ENCODE measurements at regions not wholly inside any gene's neighbourhood (a gene's known extent, or its start where the extent isn't known, plus 50 kb on each side); places are given as distances from the start of the nearest gene placed in this dataset.
"Not testable (repeated sequence)": the region's sequence is repeated elsewhere in the genome, so short reads cannot be mapped to it uniquely, and the experiment has no call there.

DNA sequence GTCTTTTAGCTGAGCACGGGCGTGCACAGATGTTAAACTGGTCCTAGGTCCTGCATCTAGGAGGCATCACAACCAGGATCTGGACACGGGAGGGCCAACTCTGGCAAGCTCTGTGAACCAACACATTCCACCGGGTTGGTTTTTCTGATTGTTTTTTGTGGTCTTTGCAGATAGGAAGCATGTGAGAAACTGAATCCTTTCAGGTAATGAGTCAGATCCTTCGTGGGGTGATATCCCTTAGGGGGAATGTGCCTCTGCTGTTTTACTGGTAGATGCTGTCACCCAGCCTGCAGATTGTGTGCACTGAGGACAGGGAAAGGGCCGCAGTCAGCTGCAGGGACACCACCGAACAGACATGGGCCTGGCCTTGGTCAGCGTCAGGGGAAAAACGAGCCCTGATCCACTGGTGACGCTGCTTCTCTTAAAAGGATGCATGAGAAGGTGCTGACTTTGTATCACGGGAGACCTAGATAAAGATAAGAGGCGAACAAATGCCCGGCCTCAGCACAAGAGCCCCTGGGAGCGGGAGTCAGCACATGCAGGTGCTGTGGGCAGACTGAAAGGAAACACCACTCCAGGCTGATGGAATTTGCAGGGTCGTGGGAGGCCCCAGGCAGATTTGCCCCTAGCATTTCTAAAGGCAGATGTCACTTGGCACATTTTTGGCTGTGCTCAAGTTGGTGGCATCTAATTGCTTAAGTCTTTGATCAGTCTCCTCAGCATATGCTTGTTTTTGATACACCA, 51.1 kb downstream of the DOP1B start:
- H3K36me3 ChIP-seq (ENCODE audit: insufficient read depth) = no peaks in the 10 kb centered on the region
- 80% methylated on average over 15 of the region's 15 CpGs for WGBS
- no peak overlapping the region for H3K4me3 ChIP-seq (ENCODE audit: low read depth, low read length)
- H3K27ac ChIP-seq (ENCODE audit: low read depth) = no peak overlapping the region
- DNase-seq (ENCODE audit: extremely low spot score) = no peak
- H3K4me1 ChIP-seq (ENCODE audit: insufficient read depth) = no peaks in the 10 kb centered on the region

DNA sequence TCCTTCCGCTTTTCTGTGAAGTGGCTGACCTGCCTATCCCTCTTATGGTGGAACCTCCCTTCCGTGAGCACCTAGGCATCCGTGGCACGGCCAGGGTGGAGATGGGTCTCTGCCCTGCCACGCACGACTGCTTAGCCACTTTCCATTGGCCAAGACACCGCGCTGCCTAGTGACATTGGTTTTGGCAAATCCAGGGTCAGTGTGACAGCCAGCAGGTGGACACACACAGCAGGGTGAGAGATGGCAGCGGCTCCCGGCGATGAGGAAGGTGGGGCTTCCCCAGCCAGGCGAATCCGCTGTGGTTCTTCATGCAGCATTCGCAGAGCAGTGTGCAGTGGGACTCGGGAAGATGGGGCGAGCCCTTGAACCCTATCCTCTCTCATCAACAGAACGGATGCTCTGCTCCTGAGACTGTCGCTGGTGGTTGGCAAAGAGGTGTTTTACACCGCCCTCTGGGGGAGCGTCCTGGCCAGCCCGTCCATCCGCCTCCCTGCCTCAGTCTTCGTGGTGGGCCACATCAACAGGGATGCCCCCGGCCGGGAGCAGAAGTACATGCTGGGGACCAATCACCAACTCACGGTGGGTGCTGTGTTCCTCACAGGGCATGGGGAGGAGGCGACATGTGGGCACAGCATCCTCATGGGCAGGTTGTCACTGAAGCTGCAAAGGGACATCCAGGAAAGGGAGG, 51.8 kb downstream of the DOP1B start:
- Histone ChIP-seq H3K36me3 (ENCODE audit: insufficient read depth) (no peaks in the 10 kb centered on the region), H3K4me3 (ENCODE audit: low read depth, low read length) (no peak overlapping the region), H3K27ac (ENCODE audit: low read depth) (no peak overlapping the region), H3K4me1 (ENCODE audit: insufficient read depth) (no peaks in the 10 kb centered on the region)
- DNase-seq (ENCODE audit: extremely low spot score) = no peak
- WGBS = 91% methylated on average over 27 of the region's 27 CpGs

DNA sequence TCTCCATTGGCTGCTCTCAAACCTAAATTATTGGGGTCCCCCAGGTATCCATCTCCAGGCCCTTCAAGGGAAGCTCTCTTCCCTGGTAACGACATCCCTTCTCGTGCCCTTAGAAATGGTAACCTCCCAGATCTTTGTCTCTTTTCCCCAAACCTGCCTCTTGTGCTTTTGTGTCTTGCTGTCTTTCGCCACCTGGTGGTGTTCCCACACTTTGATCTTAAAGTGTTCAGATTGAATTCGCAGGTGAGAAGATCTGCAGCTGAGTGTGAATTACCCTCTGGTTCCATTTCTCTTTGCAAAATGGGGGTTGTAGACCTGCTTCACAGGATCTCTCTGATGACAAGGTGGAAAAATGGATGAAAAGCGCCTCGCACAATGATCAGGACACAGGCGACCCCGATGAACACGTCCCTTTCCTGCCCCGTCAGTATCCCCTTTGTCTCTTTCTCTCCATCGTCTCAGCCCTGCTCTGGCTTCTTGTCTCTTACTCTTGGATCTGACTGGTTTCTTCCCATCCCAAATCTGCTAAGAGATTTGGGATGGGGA, 53.1 kb downstream of the DOP1B start:
- DNase-seq (ENCODE audit: extremely low spot score) = no peak
- Histone ChIP-seq H3K4me1 (ENCODE audit: insufficient read depth) (no peaks in the 10 kb centered on the region), H3K4me3 (ENCODE audit: low read depth, low read length) (no peak overlapping the region), H3K36me3 (ENCODE audit: insufficient read depth) (no peaks in the 10 kb centered on the region), H3K27ac (ENCODE audit: low read depth) (no peak overlapping the region)
- WGBS = 78% methylated on average over 11 of the region's 11 CpGs

DNA sequence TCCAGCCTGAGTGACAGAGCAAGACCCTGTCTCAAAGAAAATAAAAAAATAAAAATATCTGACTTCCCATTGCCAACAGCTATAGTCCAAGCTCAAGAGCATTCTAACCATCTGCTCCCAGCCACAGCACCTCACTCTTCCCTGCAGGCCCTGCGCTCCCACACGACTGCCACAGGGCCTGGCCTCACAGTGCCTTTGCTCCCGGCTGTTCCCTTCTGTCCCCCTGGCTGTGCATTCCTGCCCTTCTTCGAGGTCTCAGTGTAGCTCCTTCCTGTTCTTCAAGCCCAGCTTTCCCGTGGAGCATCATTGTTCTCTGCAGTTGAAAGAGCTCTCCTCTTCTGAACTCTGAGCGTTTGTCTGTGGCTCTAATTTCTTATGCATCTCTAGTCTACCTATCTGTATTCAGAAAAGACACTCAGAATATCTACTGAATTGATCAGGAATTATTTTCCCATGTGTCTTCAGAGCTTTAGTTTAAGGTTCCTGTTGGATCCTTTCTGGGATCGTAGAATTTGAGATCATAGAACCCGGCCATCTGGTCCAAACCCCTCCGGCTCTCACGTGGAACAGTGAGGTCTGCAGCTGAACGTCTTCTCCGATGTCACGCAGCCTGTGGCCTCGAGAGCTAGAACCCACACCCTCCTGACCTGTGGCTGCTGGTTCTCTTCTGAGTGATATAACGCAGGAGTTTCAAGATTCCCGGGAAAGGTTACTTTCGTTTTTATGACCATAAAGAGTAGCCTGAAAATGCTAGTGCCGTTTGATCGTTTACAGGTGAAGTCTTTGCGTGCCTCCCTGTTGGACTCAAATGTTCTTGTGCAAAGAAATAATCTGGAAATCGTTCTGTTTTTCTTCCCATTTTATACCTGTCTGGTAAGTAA, 54.4 kb downstream of the DOP1B start:
- WGBS = 88% methylated on average over 21 of the region's 21 CpGs
- no peaks in the 10 kb centered on the region for H3K4me1 ChIP-seq (ENCODE audit: insufficient read depth)
- H3K36me3 ChIP-seq (ENCODE audit: insufficient read depth) = no peaks in the 10 kb centered on the region
- H3K4me3 ChIP-seq (ENCODE audit: low read depth, low read length) = no peak overlapping the region
- no peak overlapping the region for H3K27ac ChIP-seq (ENCODE audit: low read depth)
- no peak for DNase-seq (ENCODE audit: extremely low spot score)

DNA sequence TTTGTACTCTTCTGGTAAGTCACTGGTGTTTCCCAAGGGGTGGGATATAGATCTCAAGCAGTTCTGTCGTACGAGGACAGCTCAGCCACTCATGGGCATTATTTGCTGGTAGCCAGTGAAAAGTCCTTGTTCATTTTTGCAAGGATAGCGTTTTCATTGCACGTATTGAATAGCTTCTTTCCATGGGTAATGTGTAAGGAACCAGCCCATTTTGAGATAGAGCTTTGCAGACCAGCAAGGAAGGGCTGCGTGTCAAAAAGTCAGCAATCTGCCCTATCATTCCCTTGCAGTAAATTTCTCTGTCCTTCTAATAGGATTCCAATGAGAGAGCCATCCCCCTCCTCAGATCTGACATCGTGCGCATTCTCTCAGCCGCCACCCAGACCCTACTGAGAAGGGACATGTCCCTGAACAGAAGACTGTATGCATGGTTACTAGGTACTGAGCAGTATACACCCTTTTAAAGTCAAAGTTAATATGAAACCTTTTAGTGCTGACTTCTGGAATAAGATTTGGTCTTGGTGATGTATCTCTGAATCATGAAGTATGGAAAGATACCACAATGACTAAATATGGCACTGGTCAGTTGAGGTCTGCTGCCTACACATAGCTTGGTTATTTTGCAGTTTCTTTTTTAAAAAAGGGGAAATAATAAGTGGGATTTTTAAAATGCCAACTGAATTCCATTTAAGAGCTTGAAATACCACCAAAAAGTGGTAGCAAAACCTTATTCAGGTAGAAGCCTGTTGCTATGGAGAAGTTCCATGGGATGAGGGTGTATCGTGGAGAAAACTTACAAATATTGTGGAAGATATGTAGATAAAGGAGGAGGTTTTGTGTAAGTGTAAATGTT, 55.3 kb downstream of the DOP1B start:
- no peak for DNase-seq (ENCODE audit: extremely low spot score)
- H3K4me1 ChIP-seq (ENCODE audit: insufficient read depth) = no peaks in the 10 kb centered on the region
- 95% methylated on average over 9 of the region's 9 CpGs for WGBS
- no peak overlapping the region for H3K4me3 ChIP-seq (ENCODE audit: low read depth, low read length)
- H3K36me3 ChIP-seq (ENCODE audit: insufficient read depth) = no peaks in the 10 kb centered on the region
- H3K27ac ChIP-seq (ENCODE audit: low read depth) = no peak overlapping the region

DNA sequence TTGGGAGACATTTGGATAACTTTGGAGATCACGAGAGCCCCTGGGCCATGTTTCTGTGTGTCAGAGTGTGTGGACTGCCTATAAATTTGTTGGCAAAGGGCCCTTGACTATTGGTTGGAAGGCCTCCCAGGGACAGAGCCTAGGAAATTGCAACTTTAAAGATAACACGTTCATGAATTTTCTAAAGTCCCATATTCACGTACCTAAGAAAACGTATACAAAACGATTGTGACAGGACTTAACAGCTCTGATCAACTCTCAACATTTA, 55.8 kb downstream of the DOP1B start:
- WGBS = 95% methylated on average over 5 of the region's 5 CpGs
- DNase-seq (ENCODE audit: extremely low spot score) = no peak
- Histone ChIP-seq H3K27ac (ENCODE audit: low read depth) (no peak overlapping the region), H3K4me3 (ENCODE audit: low read depth, low read length) (no peak overlapping the region), H3K4me1 (ENCODE audit: insufficient read depth) (no peaks in the 10 kb centered on the region), H3K36me3 (ENCODE audit: insufficient read depth) (no peaks in the 10 kb centered on the region)

DNA sequence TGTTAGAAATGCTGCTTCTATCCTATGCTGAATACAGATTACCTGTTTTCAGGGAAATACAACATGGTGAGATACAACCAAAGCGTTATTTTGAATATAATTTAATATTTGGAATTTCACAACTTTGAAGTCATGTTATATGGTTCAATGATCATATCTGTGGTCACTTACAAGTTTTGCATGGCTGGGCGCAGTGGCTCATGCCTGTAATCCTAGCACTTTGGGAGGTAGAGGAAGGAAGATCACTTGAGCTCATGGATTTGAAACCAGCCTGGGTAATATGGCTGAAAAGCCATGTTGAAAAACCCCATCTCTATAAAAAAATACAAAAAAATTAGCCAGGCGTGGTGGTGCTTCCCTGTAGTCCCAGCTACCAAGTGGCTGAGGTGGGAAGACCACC, 57.9 kb downstream of the DOP1B start:
- no peak for DNase-seq (ENCODE audit: extremely low spot score)
- Histone ChIP-seq H3K4me1 (ENCODE audit: insufficient read depth) (no peaks in the 10 kb centered on the region), H3K27ac (ENCODE audit: low read depth) (no peak overlapping the region), H3K36me3 (ENCODE audit: insufficient read depth) (no peaks in the 10 kb centered on the region), H3K4me3 (ENCODE audit: low read depth, low read length) (no peak overlapping the region)
- WGBS = 96% methylated on average over 3 of the region's 3 CpGs

DNA sequence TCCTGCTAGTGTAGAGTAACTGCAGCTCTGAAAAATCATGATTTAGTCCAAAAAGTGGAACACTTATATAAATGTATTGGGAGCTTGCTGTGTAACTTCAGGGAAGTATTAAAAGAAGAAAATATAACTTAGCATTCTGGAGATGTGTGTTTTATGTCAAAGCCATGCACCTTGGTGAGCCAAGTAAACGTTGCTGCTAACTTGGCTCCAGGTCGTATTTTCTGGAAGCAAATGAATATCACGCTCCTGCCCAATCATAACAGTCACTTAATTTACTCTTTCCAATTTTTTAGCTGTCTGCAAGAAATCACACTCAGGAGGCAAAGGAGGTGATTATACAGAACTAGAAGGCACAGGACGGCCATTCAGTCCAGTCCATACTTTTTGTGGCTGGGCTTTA, 61.1 kb downstream of the DOP1B start:
- no peak for DNase-seq (ENCODE audit: extremely low spot score)
- WGBS = 62% methylated on average over 4 of the region's 4 CpGs
- Histone ChIP-seq H3K4me3 (ENCODE audit: low read depth, low read length) (no peak overlapping the region), H3K27ac (ENCODE audit: low read depth) (no peak overlapping the region), H3K4me1 (ENCODE audit: insufficient read depth) (no peaks in the 10 kb centered on the region), H3K36me3 (ENCODE audit: insufficient read depth) (no peaks in the 10 kb centered on the region)

DNA sequence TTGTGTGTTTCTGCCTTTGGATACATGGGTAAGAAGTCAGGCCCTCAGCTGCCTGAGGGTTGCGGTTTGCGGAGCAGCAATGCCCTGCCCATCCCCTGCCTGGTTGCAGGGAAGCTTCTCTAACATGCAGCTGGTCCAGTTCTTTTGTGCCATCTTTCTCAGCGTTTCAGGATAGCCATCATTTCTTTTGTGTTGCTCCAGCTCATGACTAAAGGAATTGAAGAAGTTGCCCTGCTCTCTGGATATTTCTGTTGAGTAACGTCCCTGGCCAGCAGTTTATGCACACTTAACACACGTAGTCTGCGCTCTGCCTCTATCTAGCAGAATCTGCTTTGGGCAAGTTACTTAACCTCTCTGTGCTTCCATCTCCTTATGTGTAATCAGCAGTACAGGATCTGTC, 62.1 kb downstream of the DOP1B start:
- no peaks in the 10 kb centered on the region for H3K36me3 ChIP-seq (ENCODE audit: insufficient read depth)
- no peak for DNase-seq (ENCODE audit: extremely low spot score)
- H3K27ac ChIP-seq (ENCODE audit: low read depth) = no peak overlapping the region

DNA sequence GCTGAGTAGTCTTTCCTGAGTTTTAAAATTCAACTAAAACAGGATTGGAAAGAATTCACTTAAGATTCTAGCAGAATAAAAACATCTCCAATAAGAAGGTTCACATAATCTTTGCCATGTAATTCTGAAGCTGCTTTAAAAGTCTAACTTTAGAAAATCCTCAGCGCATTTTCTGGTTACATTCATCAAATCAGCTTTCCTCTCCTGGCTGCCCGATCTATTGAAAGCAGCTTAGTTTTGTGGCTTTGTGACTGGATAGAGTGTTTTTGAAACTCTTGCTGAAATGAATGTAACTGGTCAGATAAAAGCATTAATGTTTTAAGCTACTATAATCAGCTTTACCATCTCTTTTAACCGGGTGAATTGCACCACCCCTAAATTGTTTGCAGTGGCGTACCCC, 66.8 kb downstream of the DOP1B start:
- 75% methylated on average over 4 of the region's 4 CpGs for WGBS
- DNase-seq (ENCODE audit: extremely low spot score) = no peak
- Histone ChIP-seq H3K36me3 (ENCODE audit: insufficient read depth) (no peaks in the 10 kb centered on the region), H3K4me1 (ENCODE audit: insufficient read depth) (no peaks in the 10 kb centered on the region), H3K27ac (ENCODE audit: low read depth) (no peak overlapping the region), H3K4me3 (ENCODE audit: low read depth, low read length) (no peak overlapping the region)

More for the DNA sequence above, 62.1 kb downstream of the DOP1B start:
- 87% methylated on average over 6 of the region's 6 CpGs for WGBS
- Histone ChIP-seq H3K4me3 (ENCODE audit: low read depth, low read length) (no peak overlapping the region), H3K4me1 (ENCODE audit: insufficient read depth) (no peaks in the 10 kb centered on the region)

DNA sequence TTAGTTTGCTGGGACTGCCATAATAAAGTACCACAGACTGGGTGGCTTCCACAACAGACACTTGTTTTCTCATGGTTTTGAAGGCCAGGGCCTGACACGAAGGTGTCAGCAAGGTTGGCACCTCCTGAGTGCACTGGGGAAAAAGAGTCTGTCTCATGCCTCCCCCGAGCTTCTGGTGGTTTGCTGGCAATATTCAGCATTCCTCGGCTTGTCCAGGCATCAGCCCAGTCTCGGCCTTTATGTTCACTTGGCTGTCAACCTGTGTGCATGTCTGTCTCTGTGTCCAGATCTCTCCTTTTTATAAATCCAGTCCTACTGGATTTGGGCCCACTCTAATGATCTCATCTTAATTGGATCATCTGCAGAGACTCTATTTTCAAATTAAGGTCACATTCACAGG, 72.6 kb downstream of the DOP1B start:
- Histone ChIP-seq H3K36me3 (ENCODE audit: insufficient read depth) (peaks cover 3% of the 10 kb centered on the region), H3K4me1 (ENCODE audit: insufficient read depth) (no peaks in the 10 kb centered on the region), H3K4me3 (ENCODE audit: low read depth, low read length) (no peak overlapping the region), H3K27ac (ENCODE audit: low read depth) (peak overlapping the region; percentile 13)
- WGBS = 71% methylated on average over 4 of the region's 4 CpGs
- DNase-seq (ENCODE audit: extremely low spot score) = peak; percentile 45

DNA sequence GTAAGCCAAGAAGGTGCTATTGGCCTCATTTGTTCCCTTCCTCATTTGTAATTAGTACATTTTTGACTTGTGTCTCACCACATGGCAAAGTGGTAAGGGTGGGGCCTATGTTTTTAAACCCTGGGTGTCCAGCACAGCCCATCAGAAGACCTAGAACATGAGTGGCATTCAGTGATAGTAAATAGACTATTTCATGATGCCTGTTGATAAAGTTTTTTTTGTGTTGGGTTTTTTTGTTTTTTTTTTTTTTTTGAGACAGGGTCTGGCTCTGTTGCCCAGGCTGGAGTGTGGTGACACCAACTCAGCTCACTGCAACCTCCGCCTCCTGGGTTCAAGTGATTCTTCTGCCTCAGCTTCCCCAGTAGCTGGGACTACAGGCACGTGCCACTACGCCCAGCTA, 74.8 kb downstream of the DOP1B start:
- 96% methylated on average over 3 of the region's 3 CpGs for WGBS
- not testable (repeated sequence) for H3K36me3 ChIP-seq (ENCODE audit: insufficient read depth); H3K4me1 ChIP-seq (ENCODE audit: insufficient read depth); DNase-seq (ENCODE audit: extremely low spot score); H3K27ac ChIP-seq (ENCODE audit: low read depth); H3K4me3 ChIP-seq (ENCODE audit: low read depth, low read length)

DNA sequence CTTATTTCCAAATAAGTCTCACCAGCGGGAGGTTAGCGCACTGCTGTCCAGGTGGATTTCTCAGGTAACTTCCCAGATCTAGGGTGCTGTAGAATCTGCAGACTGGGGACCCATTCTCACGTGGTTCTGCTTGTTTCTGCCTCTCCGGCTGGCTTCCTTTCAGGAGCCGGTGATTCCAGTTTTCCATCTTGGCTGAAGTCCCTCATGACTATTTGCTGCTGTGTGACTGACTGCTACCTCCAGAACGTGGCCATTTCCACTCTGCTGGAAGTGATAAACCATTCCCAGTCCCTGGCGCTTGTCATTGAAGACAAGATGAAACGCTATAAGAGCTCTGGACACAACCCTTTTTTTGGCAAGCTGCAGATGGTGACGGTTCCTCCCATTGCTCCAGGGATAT, 76.0 kb downstream of the DOP1B start:
- DNase-seq (ENCODE audit: extremely low spot score) = no peak
- no peaks in the 10 kb centered on the region for H3K4me1 ChIP-seq (ENCODE audit: insufficient read depth)
- no peak overlapping the region for H3K4me3 ChIP-seq (ENCODE audit: low read depth, low read length)
- H3K27ac ChIP-seq (ENCODE audit: low read depth) = no peak overlapping the region
- 87% methylated on average over 9 of the region's 9 CpGs for WGBS
- H3K36me3 ChIP-seq (ENCODE audit: insufficient read depth) = peaks cover 3% of the 10 kb centered on the region

All from urinary bladder (tissue), 3 donors.